ENCODE measurements at regions not wholly inside any gene's neighbourhood (a gene's known extent, or its start where the extent isn't known, plus 50 kb on each side); places are given as distances from the start of the nearest gene placed in this dataset.

- TF ChIP-seq EZH2 (IDR thresholded peaks at IDR 0.05; ENCODE audit: low read depth) = no peak
- TF ChIP-seq CTCF (conservative IDR thresholded peaks at IDR 0.05) = no peak
Observed at GRCh38 chr11:113564527-113565130, 89.4 kb upstream of the DRD2 start.
